K562 (cell line): ENCODE measurements at regions not wholly inside any gene's neighbourhood (a gene's known extent, or its start where the extent isn't known, plus 50 kb on each side); places are given as distances from the start of the nearest gene placed in this dataset.

ENCODE experiments used
- CREB1 ChIP-seq, 2 experiments: sonication (generic) in 1 of 2; formaldehyde crosslinking in 1 of 2; IDR thresholded peaks; 2 replicates each; pipeline versions ENCODE4 v1.6.1 to v1.8.0; 2012 to 2022; ENCODE audit warnings: inconsistent platforms in 1 of 2, mild to moderate bottlenecking in 1 of 2, missing genetic modification reagents in 1 of 2, moderate library complexity in 1 of 2
- ETV5 ChIP-seq: sonication (generic); formaldehyde crosslinking; IDR thresholded peaks from 2 replicates; pipeline ENCODE4 v1.4.0; 2020; ENCODE audit warnings: low read depth, mild to moderate bottlenecking, missing genetic modification reagents
- GATAD2A ChIP-seq: fragments of 450-650 bp; IDR thresholded peaks from 2 replicates; pipeline ENCODE4 v1.6.1; 2017
- MIER1 ChIP-seq: fragments of 450-650 bp; IDR thresholded peaks from 2 replicates; pipeline ENCODE4 v1.6.1; 2016; ENCODE audit warnings: antibody characterized with exemption, mild to moderate bottlenecking, low read depth
- NR2C1 ChIP-seq, 2 experiments: fragments of 450-650 bp; IDR thresholded peaks; 2 replicates each; pipeline ENCODE4 v1.6.1; 2017; ENCODE audit warnings: mild to moderate bottlenecking in 2 of 2, antibody characterized with exemption in 1 of 2, inconsistent platforms in 1 of 2, missing compliant biosample characterization in 1 of 2, missing genetic modification characterization in 1 of 2
- ZNF134 ChIP-seq: fragments of 250-450 bp; sonication (Bioruptor Pico); conservative IDR thresholded peaks from 2 replicates; pipeline ENCODE4 v1.4.0; 2020
- TF ChIP-seq, protein P1 (sequence below), 2 experiments: fragments of 450-650 bp; formaldehyde crosslinking in 1 of 2; IDR thresholded peaks; 2 replicates each; pipeline versions ENCODE4 v1.4.0 to v1.6.1; 2014 to 2020; ENCODE audit warnings: mild to moderate bottlenecking in 2 of 2, borderline replicate concordance in 1 of 2, low read depth in 1 of 2
- TF ChIP-seq, protein P2 (sequence below), 3 experiments: fragments of 200-800 bp in 1 of 3; fragments of 250-450 bp in 1 of 3; fragments of 450-650 bp in 1 of 3; sonication (Bioruptor Pico) in 1 of 3; sonication (Bioruptor generic) in 1 of 3; formaldehyde crosslinking in 1 of 3; IDR thresholded peaks; 2 replicates each; pipeline versions ENCODE4 v1.6.1 to v1.8.0; 2016 to 2022; ENCODE audit warnings: mild to moderate bottlenecking in 2 of 3, missing genetic modification characterization in 2 of 3, missing compliant biosample characterization in 1 of 3, moderate library complexity in 1 of 3
- TF ChIP-seq, protein P3 (sequence below): sonication (generic); formaldehyde crosslinking; IDR thresholded peaks from 2 replicates; pipeline ENCODE4 v1.8.0; 2022; ENCODE audit warnings: mild to moderate bottlenecking, missing genetic modification reagents

DNA sequence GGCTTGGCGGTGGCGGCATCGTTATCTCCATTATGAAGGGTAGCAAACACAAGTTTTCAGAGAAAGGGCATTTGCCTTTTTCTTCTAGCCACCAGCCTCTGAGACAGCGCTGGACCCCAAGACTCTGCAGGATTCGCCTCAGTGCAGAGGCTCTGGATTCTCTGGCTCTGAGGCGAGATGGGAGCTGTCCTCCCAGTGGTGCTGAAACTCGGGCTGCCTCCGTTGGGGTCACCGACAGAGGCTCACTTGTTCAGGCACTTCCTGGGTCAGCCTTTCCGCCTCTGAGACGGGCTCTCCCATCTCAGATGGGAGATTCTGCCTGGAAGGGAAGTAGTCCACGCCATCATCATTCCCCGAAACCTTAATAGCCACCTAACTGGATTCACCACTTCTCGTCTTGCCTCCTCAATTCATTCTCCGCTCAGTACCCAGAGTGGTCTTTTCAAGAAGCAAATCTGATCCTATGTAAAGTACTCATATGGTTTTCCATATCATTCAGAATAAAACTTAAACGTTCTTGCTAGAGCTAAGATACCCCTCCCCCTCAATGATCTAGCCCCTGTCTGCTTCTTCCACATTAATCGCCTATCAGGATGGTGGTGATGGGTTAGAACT is 76.9 kb downstream of the RHCG start (continued):
- TF ChIP-seq, protein P1, sequence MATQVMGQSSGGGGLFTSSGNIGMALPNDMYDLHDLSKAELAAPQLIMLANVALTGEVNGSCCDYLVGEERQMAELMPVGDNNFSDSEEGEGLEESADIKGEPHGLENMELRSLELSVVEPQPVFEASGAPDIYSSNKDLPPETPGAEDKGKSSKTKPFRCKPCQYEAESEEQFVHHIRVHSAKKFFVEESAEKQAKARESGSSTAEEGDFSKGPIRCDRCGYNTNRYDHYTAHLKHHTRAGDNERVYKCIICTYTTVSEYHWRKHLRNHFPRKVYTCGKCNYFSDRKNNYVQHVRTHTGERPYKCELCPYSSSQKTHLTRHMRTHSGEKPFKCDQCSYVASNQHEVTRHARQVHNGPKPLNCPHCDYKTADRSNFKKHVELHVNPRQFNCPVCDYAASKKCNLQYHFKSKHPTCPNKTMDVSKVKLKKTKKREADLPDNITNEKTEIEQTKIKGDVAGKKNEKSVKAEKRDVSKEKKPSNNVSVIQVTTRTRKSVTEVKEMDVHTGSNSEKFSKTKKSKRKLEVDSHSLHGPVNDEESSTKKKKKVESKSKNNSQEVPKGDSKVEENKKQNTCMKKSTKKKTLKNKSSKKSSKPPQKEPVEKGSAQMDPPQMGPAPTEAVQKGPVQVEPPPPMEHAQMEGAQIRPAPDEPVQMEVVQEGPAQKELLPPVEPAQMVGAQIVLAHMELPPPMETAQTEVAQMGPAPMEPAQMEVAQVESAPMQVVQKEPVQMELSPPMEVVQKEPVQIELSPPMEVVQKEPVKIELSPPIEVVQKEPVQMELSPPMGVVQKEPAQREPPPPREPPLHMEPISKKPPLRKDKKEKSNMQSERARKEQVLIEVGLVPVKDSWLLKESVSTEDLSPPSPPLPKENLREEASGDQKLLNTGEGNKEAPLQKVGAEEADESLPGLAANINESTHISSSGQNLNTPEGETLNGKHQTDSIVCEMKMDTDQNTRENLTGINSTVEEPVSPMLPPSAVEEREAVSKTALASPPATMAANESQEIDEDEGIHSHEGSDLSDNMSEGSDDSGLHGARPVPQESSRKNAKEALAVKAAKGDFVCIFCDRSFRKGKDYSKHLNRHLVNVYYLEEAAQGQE (IDR thresholded peaks at IDR 0.05; ENCODE audit: borderline replicate concordance): peak; percentile 99
- TF ChIP-seq, protein P1 (CRISPR knock-in tag; IDR thresholded peaks at IDR 0.05; ENCODE audit: low read depth): peak; percentile 98
- TF ChIP-seq ZNF134 (no peak), GATAD2A (no peak), ETV5 (CRISPR knock-in tag) (0 out of 2 replicates have a peak, but pooled peaks have one; percentile 24), MIER1 (peak; percentile 95), CREB1 (IDR thresholded peaks at IDR 0.05) (no peak), CREB1 (CRISPR knock-in tag; IDR thresholded peaks at IDR 0.05) (0 out of 2 replicates have a peak, but pooled peaks have one; percentile 26), NR2C1 (IDR thresholded peaks at IDR 0.05) (peak; percentile 61), NR2C1 (tag; IDR thresholded peaks at IDR 0.05) (peak; percentile 71)
- TF ChIP-seq, protein P2, sequence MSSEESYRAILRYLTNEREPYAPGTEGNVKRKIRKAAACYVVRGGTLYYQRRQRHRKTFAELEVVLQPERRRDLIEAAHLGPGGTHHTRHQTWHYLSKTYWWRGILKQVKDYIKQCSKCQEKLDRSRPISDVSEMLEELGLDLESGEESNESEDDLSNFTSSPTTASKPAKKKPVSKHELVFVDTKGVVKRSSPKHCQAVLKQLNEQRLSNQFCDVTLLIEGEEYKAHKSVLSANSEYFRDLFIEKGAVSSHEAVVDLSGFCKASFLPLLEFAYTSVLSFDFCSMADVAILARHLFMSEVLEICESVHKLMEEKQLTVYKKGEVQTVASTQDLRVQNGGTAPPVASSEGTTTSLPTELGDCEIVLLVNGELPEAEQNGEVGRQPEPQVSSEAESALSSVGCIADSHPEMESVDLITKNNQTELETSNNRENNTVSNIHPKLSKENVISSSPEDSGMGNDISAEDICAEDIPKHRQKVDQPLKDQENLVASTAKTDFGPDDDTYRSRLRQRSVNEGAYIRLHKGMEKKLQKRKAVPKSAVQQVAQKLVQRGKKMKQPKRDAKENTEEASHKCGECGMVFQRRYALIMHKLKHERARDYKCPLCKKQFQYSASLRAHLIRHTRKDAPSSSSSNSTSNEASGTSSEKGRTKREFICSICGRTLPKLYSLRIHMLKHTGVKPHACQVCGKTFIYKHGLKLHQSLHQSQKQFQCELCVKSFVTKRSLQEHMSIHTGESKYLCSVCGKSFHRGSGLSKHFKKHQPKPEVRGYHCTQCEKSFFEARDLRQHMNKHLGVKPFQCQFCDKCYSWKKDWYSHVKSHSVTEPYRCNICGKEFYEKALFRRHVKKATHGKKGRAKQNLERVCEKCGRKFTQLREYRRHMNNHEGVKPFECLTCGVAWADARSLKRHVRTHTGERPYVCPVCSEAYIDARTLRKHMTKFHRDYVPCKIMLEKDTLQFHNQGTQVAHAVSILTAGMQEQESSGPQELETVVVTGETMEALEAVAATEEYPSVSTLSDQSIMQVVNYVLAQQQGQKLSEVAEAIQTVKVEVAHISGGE (CRISPR knock-in tag; IDR thresholded peaks at IDR 0.05): 0 out of 6 replicates have a peak, but pooled peaks of 1 of the 3 experiments have one; percentile 26
- TF ChIP-seq, protein P3, sequence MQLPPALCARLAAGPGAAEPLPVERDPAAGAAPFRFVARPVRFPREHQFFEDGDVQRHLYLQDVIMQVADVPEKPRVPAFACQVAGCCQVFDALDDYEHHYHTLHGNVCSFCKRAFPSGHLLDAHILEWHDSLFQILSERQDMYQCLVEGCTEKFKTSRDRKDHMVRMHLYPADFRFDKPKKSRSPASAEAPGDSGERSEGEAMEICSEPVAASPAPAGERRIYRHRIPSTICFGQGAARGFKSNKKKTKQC (CRISPR knock-in tag): 0 out of 2 replicates have a peak, but pooled peaks have one; percentile 49
